ENCODE measurements at regions not wholly inside any gene's neighbourhood (a gene's known extent, or its start where the extent isn't known, plus 50 kb on each side); places are given as distances from the start of the nearest gene placed in this dataset.

DNA sequence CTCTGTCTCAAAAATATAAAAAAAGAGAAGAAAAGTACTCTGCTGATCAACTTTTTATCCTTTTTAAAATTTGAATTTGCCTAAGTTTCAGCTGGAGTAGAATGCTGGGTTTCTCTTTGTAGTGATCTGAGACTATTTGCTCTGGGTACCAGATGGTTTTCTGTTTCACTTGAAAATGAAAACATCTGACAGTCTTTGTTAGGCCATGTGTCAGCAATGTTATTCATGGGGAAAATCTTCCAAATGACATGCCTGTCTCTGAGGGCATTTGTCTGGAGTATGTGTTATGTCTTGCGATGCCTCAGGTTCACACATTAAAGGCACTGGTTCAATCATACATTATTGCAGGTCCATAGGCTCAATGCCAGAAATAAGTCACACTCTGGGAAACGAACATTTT, 175.3 kb upstream of the TMEM229A start:
- H3K79me2 ChIP-seq (ENCODE audit: insufficient read depth, low read length) = no peaks in the 10 kb centered on the region
- TF ChIP-seq, protein P1, sequence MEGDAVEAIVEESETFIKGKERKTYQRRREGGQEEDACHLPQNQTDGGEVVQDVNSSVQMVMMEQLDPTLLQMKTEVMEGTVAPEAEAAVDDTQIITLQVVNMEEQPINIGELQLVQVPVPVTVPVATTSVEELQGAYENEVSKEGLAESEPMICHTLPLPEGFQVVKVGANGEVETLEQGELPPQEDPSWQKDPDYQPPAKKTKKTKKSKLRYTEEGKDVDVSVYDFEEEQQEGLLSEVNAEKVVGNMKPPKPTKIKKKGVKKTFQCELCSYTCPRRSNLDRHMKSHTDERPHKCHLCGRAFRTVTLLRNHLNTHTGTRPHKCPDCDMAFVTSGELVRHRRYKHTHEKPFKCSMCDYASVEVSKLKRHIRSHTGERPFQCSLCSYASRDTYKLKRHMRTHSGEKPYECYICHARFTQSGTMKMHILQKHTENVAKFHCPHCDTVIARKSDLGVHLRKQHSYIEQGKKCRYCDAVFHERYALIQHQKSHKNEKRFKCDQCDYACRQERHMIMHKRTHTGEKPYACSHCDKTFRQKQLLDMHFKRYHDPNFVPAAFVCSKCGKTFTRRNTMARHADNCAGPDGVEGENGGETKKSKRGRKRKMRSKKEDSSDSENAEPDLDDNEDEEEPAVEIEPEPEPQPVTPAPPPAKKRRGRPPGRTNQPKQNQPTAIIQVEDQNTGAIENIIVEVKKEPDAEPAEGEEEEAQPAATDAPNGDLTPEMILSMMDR (IDR thresholded peaks at IDR 0.05; ENCODE audit: low read length) = no peak
- no peak for TF ChIP-seq EZH2 (IDR thresholded peaks at IDR 0.05; ENCODE audit: borderline replicate concordance, low read length)
- no peaks in the 10 kb centered on the region for H3K4me1 ChIP-seq (ENCODE audit: insufficient read depth, low read length, severe bottlenecking)
- no peaks in the 10 kb centered on the region for H3K36me3 ChIP-seq (ENCODE audit: insufficient read depth, low read length)
- H3K4me2 ChIP-seq (ENCODE audit: low read length) = no peak overlapping the region
- no peaks in the 10 kb centered on the region for H3K27me3 ChIP-seq (ENCODE audit: insufficient read depth, low read length)
- H3K9me2 ChIP-seq (ENCODE audit: low read depth, low read length) = no peaks in the 10 kb centered on the region; the same call in 1 of the 2 replicates
- H2AFZ ChIP-seq (ENCODE audit: low read length) = no peak overlapping the region
- H3K27ac ChIP-seq (ENCODE audit: low read depth, low read length, poor library complexity, severe bottlenecking) = no peak overlapping the region
- H4K20me1 ChIP-seq (ENCODE audit: insufficient read depth, low read length) = no peaks in the 10 kb centered on the region
- H3F3A ChIP-seq (ENCODE audit: insufficient read depth, low read length) = no peaks in the 10 kb centered on the region
- H3K4me3 ChIP-seq (ENCODE audit: low read depth, low read length, poor library complexity, severe bottlenecking) = no peak overlapping the region
- H3K9me3 ChIP-seq (ENCODE audit: low read length) = no peaks in the 10 kb centered on the region
- no peak overlapping the region for H3K9ac ChIP-seq (ENCODE audit: low read length)

DNA sequence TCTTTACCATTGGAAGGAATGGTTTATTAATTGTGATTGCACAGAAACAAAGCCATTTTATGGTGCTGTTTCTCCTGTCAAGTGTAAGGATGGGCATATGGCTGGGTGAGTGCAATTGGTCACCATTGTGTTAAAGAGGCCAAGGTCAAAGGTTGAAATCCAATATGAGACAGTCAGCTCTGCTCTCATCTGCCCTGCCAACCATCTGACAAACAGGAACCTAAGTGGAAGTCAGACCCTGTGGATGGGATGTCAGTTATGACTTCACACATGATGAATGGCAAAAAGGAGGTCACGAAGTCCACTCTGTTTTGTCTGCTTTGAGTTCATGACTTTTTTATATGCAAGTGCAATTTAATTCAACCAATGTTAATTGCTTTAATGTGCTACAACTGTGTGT, 172.7 kb upstream of the TMEM229A start:
- no peak overlapping the region for H3K4me2 ChIP-seq (ENCODE audit: low read length)
- no peak overlapping the region for H3K27ac ChIP-seq (ENCODE audit: low read depth, low read length, poor library complexity, severe bottlenecking)
- H2AFZ ChIP-seq (ENCODE audit: low read length) = no peak overlapping the region
- H3K27me3 ChIP-seq (ENCODE audit: insufficient read depth, low read length) = no peaks in the 10 kb centered on the region
- H4K20me1 ChIP-seq (ENCODE audit: insufficient read depth, low read length) = no peaks in the 10 kb centered on the region
- H3K9me2 ChIP-seq (ENCODE audit: low read depth, low read length) = no peaks in the 10 kb centered on the region; the same call in 1 of the 2 replicates
- no peaks in the 10 kb centered on the region for H3K36me3 ChIP-seq (ENCODE audit: insufficient read depth, low read length)
- H3K9ac ChIP-seq (ENCODE audit: low read length) = no peak overlapping the region
- TF ChIP-seq, protein P1 (IDR thresholded peaks at IDR 0.05; ENCODE audit: low read length) = no peak
- TF ChIP-seq EZH2 (IDR thresholded peaks at IDR 0.05; ENCODE audit: borderline replicate concordance, low read length) = no peak
- H3K9me3 ChIP-seq (ENCODE audit: low read length) = no peaks in the 10 kb centered on the region
- no peaks in the 10 kb centered on the region for H3K79me2 ChIP-seq (ENCODE audit: insufficient read depth, low read length)
- no peaks in the 10 kb centered on the region for H3K4me1 ChIP-seq (ENCODE audit: insufficient read depth, low read length, severe bottlenecking)
- no peaks in the 10 kb centered on the region for H3F3A ChIP-seq (ENCODE audit: insufficient read depth, low read length)
- H3K4me3 ChIP-seq (ENCODE audit: low read depth, low read length, poor library complexity, severe bottlenecking) = no peak overlapping the region

DNA sequence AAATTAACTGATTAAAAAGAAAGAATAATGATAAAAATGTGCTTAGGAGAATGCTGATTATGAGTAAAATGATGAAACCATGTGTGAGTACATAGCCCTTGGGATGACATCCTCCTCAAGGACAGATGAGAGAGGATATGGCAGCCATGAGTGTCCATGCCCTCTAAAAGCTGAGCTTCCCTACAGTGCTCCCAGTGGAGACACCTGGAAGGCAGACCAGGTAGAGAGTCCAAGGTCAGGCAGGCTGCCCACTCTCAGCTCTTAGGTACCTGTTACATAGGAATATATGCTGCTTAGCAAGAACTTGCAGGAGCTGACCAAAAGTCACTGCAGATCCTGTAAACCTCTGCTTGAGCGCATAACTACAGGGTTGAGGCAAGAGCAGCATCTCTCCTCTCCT, 169.7 kb upstream of the TMEM229A start:
- Histone ChIP-seq H4K20me1 (ENCODE audit: insufficient read depth, low read length) (no peaks in the 10 kb centered on the region), H3K36me3 (ENCODE audit: insufficient read depth, low read length) (no peaks in the 10 kb centered on the region), H3K4me2 (ENCODE audit: low read length) (no peak overlapping the region), H3K27me3 (ENCODE audit: insufficient read depth, low read length) (no peaks in the 10 kb centered on the region), H3K9me3 (ENCODE audit: low read length) (no peaks in the 10 kb centered on the region), H3K4me3 (ENCODE audit: low read depth, low read length, poor library complexity, severe bottlenecking) (no peak overlapping the region), H2AFZ (ENCODE audit: low read length) (no peak overlapping the region), H3F3A (ENCODE audit: insufficient read depth, low read length) (no peaks in the 10 kb centered on the region), H3K4me1 (ENCODE audit: insufficient read depth, low read length, severe bottlenecking) (no peaks in the 10 kb centered on the region), H3K79me2 (ENCODE audit: insufficient read depth, low read length) (no peaks in the 10 kb centered on the region), H3K9ac (ENCODE audit: low read length) (no peak overlapping the region), H3K9me2 (ENCODE audit: low read depth, low read length) (no peaks in the 10 kb centered on the region; the same call in 1 of the 2 replicates), H3K27ac (ENCODE audit: low read depth, low read length, poor library complexity, severe bottlenecking) (no peak overlapping the region)
- no peak for TF ChIP-seq EZH2 (IDR thresholded peaks at IDR 0.05; ENCODE audit: borderline replicate concordance, low read length)
- TF ChIP-seq, protein P1 (IDR thresholded peaks at IDR 0.05; ENCODE audit: low read length) = no peak

All from OCI-LY1 (cell line).